ENCODE measurements at regions not wholly inside any gene's neighbourhood (a gene's known extent, or its start where the extent isn't known, plus 50 kb on each side); places are given as distances from the start of the nearest gene placed in this dataset.
A peak's percentile ranks its signal among the peaks of the same experiment; 100 is the strongest.

GRCh38 chr5:123928401-123928800 lies 416.4 kb downstream of the CSNK1G3 start:
- Histone ChIP-seq H3K27me3 (no peaks in the 10 kb centered on the region), H3K27ac (no peak overlapping the region), H3K9me3 (no peaks in the 10 kb centered on the region), H3K4me3 (replicated peaks in 1 of 3) (no peak overlapping the region), H3K36me3 (no peaks in the 10 kb centered on the region), H3K4me1 (no peaks in the 10 kb centered on the region)
- 95% methylated on average over 2 of the region's 2 CpGs for WGBS, 2 donors
- intact Hi-C loops (cut with DNase I) = no loop called here
- TF ChIP-seq POLR2A (IDR thresholded peaks at IDR 0.05) = no peak
- TF ChIP-seq, protein P1, sequence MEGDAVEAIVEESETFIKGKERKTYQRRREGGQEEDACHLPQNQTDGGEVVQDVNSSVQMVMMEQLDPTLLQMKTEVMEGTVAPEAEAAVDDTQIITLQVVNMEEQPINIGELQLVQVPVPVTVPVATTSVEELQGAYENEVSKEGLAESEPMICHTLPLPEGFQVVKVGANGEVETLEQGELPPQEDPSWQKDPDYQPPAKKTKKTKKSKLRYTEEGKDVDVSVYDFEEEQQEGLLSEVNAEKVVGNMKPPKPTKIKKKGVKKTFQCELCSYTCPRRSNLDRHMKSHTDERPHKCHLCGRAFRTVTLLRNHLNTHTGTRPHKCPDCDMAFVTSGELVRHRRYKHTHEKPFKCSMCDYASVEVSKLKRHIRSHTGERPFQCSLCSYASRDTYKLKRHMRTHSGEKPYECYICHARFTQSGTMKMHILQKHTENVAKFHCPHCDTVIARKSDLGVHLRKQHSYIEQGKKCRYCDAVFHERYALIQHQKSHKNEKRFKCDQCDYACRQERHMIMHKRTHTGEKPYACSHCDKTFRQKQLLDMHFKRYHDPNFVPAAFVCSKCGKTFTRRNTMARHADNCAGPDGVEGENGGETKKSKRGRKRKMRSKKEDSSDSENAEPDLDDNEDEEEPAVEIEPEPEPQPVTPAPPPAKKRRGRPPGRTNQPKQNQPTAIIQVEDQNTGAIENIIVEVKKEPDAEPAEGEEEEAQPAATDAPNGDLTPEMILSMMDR (IDR thresholded peaks at IDR 0.05) = no peak
- no peak for DNase-seq

DNA sequence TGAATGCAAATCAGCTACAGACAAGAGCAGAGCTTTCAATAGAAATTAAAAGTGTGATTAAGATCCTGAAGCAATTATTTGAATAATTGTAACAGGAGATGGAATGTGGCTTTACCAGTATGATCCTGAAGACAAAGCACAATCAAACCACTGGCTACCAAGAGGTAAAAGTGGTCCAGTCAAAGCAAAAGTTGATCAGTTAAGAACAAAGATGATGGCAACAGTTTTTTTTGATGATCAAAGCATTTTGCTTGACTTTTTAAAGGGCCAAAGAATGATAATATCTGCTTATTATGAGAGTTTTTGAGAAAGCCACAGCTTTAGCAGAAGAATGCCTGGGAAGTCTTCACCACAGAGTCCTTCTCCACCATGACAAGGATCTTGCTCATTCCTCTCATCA lies 409.2 kb downstream of the CSNK1G3 start:
- no peak for TF ChIP-seq POLR2A (IDR thresholded peaks at IDR 0.05)
- TF ChIP-seq, protein P1 (IDR thresholded peaks at IDR 0.05) = no peak
- peaks cover 0 to 2% of the 10 kb centered on the region in 2 donors for H3K4me1 ChIP-seq
- no peak for DNase-seq
- no peaks in the 10 kb centered on the region for H3K27me3 ChIP-seq
- intact Hi-C loops (cut with DNase I) = no loop called here
- H3K36me3 ChIP-seq = no peaks in the 10 kb centered on the region
- no peak overlapping the region for H3K27ac ChIP-seq
- no peak overlapping the region for H3K4me3 ChIP-seq (replicated peaks in 1 of 3)
- H3K9me3 ChIP-seq = no peaks in the 10 kb centered on the region

- no peaks in the 10 kb centered on the region for H3K9me3 ChIP-seq
- H3K4me3 ChIP-seq (replicated peaks in 1 of 3) = no peak overlapping the region
- H3K27ac ChIP-seq = peak overlapping the region in 1 of 3 donors; percentile 54
- no peak for TF ChIP-seq POLR2A (IDR thresholded peaks at IDR 0.05)
- TF ChIP-seq, protein P1 (IDR thresholded peaks at IDR 0.05) = no peak
- H3K4me1 ChIP-seq = peaks cover 0 to 4% of the 10 kb centered on the region in 2 donors
- no peak for DNase-seq
- H3K27me3 ChIP-seq = no peaks in the 10 kb centered on the region
- intact Hi-C loops (cut with DNase I) = no loop called here
- 31 to 36% methylated on average over 8 of the region's 8 CpGs for WGBS, 2 donors
- H3K36me3 ChIP-seq = no peaks in the 10 kb centered on the region
Measured at GRCh38 chr5:123916345-123917121, 404.6 kb downstream of the CSNK1G3 start.

DNA sequence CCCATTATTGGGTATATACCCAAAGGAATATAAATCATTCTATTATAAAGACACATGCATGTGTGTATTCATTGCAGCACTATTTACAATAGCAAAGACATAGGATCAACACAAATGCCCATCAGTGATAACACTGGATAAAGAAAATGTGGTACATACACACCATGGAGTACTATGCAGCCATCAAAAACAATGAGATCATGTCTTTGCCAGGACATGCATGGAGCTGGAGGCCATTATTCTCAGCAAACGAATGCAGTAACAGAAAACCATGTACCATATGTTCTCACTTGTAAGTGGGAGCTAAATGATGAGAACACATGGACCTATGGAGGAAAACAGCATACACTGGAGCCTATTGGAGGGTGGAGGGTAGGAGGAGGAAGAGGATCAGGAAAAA lies 402.4 kb downstream of the CSNK1G3 start:
- Histone ChIP-seq H3K27ac (no peak overlapping the region), H3K4me3 (replicated peaks in 1 of 3) (no peak overlapping the region), H3K9me3 (no peaks in the 10 kb centered on the region), H3K27me3 (no peaks in the 10 kb centered on the region), H3K36me3 (no peaks in the 10 kb centered on the region), H3K4me1 (peaks cover 0 to 4% of the 10 kb centered on the region in 2 donors)
- no peak for DNase-seq
- intact Hi-C loops (cut with DNase I) = no loop called here
- TF ChIP-seq POLR2A (IDR thresholded peaks at IDR 0.05) = no peak
- TF ChIP-seq, protein P1 (IDR thresholded peaks at IDR 0.05) = no peak
- WGBS, 2 donors = 78 to 97% methylated on average over 1 of the region's 1 CpG

GRCh38 chr5:123907349-123907748 lies 395.4 kb downstream of the CSNK1G3 start:
- H3K4me1 ChIP-seq = no peaks in the 10 kb centered on the region
- TF ChIP-seq, protein P1 (IDR thresholded peaks at IDR 0.05) = no peak
- TF ChIP-seq POLR2A (IDR thresholded peaks at IDR 0.05) = no peak
- intact Hi-C loops (cut with DNase I) = no loop called here
- no peak overlapping the region for H3K4me3 ChIP-seq (replicated peaks in 1 of 3)
- 93 to 94% methylated on average over 3 of the region's 3 CpGs for WGBS, 2 donors
- no peaks in the 10 kb centered on the region for H3K36me3 ChIP-seq
- H3K9me3 ChIP-seq = no peaks in the 10 kb centered on the region
- H3K27ac ChIP-seq = no peak overlapping the region
- DNase-seq = no peak
- H3K27me3 ChIP-seq = no peaks in the 10 kb centered on the region

All from thyroid gland (tissue), 4 donors.